HG02943 (cell line): ENCODE measurements at regions not wholly inside any gene's neighbourhood (a gene's known extent, or its start where the extent isn't known, plus 50 kb on each side); places are given as distances from the start of the nearest gene placed in this dataset.

Source experiments
- ATAC-seq: cut with Tn5 transposase; IDR thresholded peaks from one replicate; pipeline ENCODE4 v1.9.1; 2021; ENCODE audit warnings: mild to moderate bottlenecking, low read depth, moderate library complexity; ENCODE audit not compliant: unreplicated experiment

GRCh38 chr2:118255771-118256372, 167.6 kb downstream of the INSIG2 start:
- no peak for ATAC-seq

GRCh38 chr2:118255301-118255700, 167.0 kb downstream of the INSIG2 start:
- ATAC-seq: no peak

- ATAC-seq: no peak
These were observed 165.8 kb downstream of the INSIG2 start for GRCh38 chr2:118254116-118254515.

- no peak for ATAC-seq
These were observed 163.2 kb downstream of the INSIG2 start for GRCh38 chr2:118251427-118251826.

GRCh38 chr2:118250463-118250862, 162.2 kb downstream of the INSIG2 start:
- no peak for ATAC-seq

- no peak for ATAC-seq
These were observed 161.7 kb downstream of the INSIG2 start for GRCh38 chr2:118250001-118250400.

- no peak for ATAC-seq
These were observed 161.3 kb downstream of the INSIG2 start for GRCh38 chr2:118249531-118249930.

GRCh38 chr2:118246726-118247125, 158.5 kb downstream of the INSIG2 start:
- no peak for ATAC-seq

- no peak for ATAC-seq
These were observed 157.8 kb downstream of the INSIG2 start for GRCh38 chr2:118246079-118246478.

- no peak for ATAC-seq
These were observed 156.4 kb downstream of the INSIG2 start for GRCh38 chr2:118244686-118245085.

GRCh38 chr2:118243031-118243430, 154.8 kb downstream of the INSIG2 start:
- no peak for ATAC-seq

GRCh38 chr2:118242216-118242615, 153.9 kb downstream of the INSIG2 start:
- ATAC-seq: no peak

GRCh38 chr2:118241128-118241527, 152.9 kb downstream of the INSIG2 start:
- no peak for ATAC-seq

- ATAC-seq: no peak
These were observed 152.0 kb downstream of the INSIG2 start for GRCh38 chr2:118240276-118240675.

GRCh38 chr2:118239284-118239683, 151.0 kb downstream of the INSIG2 start:
- ATAC-seq: no peak

- no peak for ATAC-seq
These were observed 149.2 kb downstream of the INSIG2 start for GRCh38 chr2:118237451-118237850.

GRCh38 chr2:118232796-118233195, 144.5 kb downstream of the INSIG2 start:
- no peak for ATAC-seq

GRCh38 chr2:118232391-118232790, 144.1 kb downstream of the INSIG2 start:
- no peak for ATAC-seq

GRCh38 chr2:118231759-118232158, 143.5 kb downstream of the INSIG2 start:
- no peak for ATAC-seq

GRCh38 chr2:118227698-118228508, 139.6 kb downstream of the INSIG2 start:
- ATAC-seq: no peak

GRCh38 chr2:118225666-118226065, 137.4 kb downstream of the INSIG2 start:
- no peak for ATAC-seq

GRCh38 chr2:118224895-118225311, 136.6 kb downstream of the INSIG2 start:
- ATAC-seq: no peak
